Amygdala (tissue), 56 donors: ENCODE measurements at regions not wholly inside any gene's neighbourhood (a gene's known extent, or its start where the extent isn't known, plus 50 kb on each side); places are given as distances from the start of the nearest gene placed in this dataset.
"Not testable (repeated sequence)": the region's sequence is repeated elsewhere in the genome, so short reads cannot be mapped to it uniquely, and the experiment has no call there.

Source experiments
- DNase-seq, 56 donors: peaks; one replicate each; lab custom pipeline; 2025; lab: John Stamatoyannopoulos, UW

DNA sequence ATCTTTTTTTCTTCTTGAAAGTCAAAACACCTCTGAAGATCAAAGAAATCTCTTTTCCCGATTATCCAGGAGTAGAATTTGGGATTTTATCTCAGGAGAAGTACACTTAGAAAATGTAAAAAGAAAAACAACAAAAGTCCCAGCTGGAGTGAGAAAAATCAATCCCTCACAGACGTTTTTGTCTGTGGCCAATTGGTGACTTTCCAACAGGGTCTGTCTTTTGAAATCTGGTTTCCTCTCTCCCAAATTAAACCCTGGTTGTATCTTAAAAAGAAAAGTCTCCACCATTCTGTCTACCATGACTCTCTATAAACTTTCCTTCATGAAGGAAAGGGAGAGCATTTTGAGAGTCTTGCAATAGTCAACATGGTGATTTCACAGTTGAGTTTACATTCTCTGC lies 88.1 kb downstream of the DACT1 start:
- DNase-seq, result no peak

DNA sequence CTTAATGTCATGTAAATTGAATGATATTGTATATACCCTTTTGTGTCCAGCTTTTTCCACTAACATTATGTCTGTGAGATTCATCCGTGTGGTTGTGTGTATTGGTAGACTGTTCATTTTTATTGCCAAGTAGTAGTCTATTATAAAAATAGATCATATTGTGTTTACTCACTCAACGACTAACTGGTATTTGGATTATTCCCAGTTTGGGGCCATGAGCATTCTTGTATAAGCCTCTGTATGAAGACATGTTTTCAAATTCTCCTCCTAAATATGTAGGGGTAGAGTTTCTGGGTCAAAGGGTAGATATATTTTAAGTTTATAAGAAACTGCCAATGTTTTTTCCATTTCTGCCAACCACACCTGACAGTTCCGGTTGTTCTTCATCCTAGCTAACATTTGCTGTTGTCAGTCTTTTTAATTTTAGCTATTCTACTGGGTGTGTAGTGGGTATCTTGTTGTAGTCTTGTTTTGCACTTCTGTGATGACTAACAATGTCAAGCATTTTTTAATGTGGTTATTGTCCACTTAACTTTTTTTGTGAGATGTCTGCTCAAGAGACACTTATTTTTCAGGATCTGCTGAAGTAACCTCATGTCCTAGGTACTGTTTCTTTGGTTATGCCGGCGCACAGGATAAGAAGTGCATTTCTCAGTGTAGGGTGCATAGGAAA lies 93.2 kb downstream of the DACT1 start:
- DNase-seq, result no peak

DNA sequence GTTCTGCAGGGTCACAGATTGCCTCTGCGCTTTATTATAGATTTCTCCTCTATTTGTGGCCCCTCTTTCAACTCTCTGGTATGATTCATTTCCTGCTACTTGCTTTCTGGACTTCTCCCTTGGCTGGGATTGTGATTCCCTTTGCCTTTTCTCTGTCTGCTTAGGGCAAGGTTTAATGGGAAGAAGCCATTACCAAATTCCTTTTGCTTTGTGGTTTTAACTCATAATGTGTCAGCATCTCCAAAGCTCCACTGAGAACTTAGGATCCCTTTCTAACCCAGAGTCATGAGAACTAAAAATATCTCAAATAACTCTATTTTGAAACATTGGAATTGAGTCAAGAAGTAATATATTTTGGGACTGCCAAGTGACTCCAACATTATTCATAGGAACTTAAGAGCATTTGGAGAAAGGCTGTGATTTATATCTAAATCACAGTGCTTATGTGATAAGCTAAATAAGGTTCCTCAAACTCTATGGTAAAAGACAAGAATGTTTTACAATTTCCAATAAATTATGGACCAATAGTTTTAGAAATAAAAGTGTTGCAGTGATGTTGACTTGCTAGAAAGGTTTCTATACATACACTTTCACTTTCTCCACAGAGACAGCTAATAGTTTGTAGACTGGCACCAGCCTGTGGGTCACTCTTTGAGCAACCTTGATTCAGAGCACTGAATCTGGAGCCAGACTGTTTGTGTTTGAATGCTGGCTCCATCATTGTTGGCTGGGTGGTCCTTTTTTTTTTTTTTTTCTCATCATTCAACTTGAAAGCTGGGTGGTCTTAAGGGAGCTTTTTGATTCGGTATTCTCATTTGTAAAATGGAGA lies 93.9 kb downstream of the DACT1 start:
- DNase-seq, result no peak

DNA sequence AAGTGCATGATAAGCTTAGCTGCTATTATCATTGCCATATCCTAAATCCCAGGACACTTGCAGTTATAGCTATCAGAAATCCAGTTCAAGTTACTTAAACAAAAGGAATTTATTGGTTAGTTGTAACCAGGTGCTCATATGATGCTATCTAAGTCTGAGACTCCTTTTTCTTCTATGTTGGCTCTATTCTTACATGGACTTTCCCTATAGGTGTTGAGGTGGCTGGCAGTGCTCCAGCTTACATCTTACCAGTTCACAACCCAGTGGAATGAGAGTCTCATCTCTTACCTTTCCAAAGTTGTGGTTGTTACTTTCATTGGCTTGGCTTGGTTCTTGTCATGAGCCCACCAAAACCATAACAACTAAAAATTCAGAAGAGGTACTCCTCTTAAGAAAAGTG lies 94.6 kb downstream of the DACT1 start:
- no peak for DNase-seq

DNA sequence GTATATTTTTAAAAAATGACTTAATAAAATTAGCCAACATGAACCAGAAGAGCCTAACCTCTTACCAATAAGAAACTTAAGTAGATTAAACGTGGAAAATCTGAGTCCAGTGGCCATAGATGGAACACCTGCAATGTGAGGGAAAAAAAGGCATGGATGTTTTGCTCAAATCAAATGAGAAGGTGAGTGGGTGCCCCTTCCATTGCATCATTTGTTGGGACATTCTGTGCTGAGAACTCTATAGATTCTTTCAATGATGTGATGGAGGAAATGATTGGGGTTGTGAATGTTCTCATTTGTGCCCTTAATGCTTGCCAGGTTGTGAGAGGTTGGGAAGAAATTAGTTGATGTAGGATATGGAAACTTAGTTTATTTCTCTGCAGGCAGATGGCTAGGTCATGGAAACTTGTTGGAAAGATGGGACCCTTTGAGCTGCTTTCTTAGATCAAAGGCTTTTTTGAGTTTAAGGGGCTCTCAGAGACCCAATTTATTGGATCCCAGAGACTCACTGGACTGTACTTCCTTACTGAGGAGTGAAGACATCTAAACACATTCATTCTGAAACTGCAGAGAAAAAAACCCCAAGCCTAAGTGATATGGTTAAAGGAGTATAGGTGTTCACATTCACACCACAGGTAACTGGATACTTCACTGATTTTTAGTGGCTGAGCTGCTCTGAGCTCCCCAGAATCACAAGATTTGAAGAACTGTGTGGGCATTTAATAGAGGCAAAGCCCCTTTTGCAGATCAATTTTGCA lies 95.9 kb downstream of the DACT1 start:
- no peak for DNase-seq

DNA sequence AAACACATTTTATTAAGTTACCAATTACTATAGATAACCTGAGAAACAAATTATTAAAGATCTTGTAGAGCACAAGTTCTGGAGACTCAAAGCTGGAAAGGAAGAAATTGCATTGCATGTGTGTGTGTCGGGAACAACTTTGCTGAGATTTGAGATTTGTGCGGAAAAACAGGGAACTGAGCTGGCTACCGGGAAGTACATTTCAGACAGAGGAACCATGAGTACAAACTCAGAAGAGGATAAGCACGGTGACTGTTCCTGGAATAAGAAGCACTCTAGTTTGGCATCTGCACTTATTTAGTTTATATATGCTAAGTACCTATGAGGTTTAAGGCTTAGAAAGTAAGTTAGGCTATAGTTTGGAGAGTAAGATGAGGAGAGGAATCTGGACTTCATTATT lies 97.8 kb downstream of the DACT1 start:
- no peak for DNase-seq

DNA sequence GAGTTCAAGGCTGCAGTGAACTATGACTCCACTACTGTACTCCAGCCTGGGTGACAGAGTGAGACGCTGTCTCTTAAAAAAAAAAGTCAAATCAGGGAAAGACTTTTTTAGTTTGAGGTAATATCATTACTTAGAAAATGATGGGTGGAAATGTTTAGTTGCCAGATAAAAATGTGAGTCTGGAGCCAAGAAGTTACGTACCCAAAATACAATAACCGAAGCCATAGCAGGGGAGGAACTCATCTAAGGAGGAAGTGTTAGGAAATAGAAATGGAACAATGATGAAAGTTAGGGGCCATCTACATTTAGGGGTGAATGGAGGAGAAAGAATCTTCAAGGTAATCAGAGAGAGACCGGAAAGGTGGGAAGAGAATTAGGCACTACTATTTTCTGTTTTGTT lies 98.8 kb downstream of the DACT1 start:
- no peak for DNase-seq

DNA sequence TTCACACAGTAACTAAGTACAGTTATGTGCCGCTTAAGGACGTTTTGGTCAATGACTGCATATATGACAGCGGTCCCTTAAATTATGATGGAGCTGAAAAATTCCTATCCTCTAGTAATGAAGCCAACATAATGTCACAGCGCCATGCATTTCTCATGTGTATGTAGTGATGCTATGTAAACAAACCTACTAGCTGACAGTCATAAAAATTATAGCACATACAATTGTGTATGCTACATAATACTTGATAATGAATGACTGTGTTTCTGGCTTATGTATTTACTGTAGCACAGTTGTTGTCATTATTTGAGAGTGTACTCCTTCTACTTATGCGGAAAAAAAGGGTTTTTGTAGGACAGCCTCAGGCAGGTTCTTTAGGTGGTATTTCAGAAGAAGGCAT lies 99.7 kb downstream of the DACT1 start:
- no peak for DNase-seq

DNA sequence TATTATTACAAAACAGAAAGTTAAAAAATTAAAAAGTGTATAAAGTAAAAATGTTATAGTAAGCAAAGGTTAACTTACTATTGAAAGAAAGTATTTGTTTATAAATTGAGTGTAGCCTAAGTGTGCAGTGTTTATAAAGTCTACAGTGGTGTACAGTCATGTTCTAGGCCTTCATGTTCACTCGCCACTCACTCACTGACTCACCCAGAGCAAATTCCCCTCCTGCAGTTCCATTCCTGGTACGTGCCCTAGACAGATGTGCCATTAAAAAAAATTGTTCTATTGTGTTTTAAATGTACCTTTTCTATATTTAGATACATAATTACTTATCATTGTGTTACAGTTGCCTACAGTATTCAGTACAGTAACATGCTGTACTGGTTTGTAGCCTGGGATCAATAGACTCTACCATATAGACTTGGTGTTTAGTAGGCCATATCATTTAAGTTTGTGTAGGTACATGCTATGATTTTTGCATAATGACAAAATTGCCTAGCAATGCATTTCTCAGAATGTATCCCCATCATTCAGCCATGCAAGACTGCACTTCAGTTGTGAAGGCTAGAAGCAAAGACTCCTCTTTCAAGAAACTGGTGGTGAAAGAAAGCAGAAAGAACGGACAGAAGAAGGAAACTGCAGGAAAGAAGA lies 100.6 kb downstream of the DACT1 start:
- DNase-seq, result no peak

DNA sequence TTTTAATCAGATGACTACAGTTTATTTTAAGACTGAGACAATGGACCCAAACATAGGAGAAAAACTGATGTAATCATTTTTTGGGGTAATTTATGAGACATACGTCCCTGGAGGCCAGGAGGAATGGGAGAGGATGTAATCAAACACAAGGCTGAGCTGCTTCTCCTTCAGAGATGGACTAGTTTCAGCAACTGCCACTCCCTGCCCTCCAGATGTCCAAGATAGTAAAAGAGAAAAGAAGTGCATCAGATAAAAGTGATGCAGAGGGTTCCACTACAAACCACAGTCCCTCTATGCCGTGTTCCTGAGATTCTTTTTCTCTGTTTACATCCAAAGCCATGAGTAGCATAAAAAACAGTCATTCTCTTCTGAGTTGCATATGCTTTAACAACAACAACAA lies 101.1 kb downstream of the DACT1 start:
- DNase-seq, result no peak

DNA sequence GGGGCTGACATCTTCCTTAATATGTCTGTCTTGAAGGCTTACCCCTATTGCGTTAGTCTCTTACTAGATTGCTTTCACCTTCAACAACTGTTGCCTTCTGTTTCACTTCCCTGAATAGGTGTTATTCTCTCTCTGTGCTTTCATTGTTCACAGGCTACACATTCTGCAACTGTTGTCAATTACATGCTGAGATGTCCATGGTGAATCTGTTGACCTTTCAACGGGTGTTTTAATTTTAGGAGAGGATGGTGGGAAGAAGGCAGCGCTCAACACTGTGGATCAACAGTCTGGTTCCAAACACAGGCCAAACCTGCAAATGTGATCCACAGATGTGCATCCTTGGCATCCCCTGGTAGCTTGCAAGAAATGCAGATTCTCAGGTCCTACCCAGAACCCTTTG lies 101.9 kb downstream of the DACT1 start:
- DNase-seq, result no peak

DNA sequence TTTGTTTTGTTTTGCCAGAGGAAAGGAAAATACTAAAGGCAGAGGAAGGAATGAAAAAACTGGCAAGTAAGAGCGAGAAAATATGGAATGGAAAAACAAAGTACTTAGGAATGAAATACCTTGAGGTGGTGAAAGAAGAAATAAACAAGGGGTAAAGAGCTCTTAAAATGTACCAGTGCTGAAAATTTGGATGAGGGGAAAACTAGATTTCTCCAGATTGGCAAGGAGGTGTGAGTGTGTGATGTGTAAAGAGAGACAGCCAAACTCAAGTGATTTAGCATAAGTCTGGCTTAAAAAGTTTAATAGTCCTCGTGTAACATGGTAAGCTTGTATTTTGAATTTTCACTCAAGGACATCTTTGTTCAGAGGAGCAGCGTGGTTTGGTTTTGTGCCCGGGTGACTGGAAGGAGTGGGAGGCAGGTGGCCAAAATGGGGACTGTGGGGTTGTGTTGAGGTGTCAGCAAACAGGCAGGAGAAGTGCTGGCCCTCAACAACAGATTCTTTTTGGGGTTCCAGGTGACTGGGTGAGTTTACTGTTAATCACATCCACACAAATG lies 102.7 kb downstream of the DACT1 start:
- DNase-seq, result peak in 30 of 56 donors; percentile 9 to 60 (median 24)

DNA sequence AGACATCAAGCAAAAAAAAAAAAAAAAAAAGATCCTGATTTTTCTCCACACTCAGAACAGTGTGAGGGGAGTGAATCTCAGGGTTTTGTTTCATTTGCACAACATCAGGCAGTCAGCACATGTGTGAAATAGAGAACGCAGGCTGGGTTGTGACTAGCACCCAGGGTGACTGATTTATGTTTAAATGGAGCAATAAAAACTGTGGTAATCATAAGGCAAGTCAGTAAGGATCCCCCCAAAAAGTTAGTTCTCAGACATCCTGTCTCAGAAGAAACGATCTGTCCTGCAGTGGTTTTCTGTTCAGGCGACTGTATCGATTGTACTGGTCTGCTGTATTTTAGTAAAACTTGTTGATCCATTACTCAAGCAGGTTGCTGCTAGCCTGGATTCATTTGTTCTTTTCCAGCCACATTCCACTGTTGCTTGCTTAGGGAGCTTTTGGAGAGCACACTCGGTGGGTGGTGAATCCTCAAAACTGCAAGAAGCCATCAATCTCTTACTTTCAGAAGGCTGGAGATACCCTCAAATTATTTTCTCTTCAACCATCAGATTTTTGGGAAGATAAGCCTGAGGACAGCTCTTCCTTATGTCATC lies 107.1 kb downstream of the DACT1 start:
- no peak for DNase-seq

DNA sequence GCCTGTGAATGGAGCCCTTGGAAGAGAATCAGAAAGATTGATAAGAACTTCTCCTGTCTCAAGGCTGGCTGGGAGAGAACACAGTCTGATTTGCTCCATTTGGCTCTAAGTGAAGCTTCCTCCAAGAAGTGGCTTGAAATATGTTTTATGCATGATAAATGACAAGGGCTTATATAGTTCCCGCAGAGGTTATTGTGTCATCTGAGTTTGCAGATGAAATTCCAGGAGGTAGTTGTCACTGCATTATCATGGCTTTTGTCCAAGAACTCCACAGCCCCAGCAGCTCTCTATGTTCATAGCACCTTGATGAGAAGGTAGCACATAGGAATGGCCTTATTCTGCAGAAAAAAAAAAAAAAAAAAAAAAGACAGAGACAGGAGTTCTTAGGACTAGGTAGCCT lies 108.5 kb downstream of the DACT1 start:
- no peak for DNase-seq

DNA sequence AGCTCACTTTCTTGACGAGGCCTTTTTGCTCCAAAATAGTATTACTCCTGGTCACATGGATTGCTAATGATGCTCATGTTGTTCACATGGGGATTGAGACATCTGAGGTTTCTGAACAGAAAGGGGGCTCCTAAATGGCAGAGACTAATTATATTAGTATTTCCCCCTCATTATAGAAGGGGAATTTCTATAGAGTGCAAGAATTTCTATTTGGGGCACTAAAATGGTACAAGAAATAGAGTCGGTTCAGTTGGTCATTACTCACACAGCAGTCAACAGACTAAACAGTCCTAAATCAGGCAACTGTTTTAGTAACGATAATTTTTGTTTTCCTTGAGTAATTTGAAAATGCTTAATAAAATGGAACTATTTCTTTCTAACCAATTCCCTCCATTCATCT lies 108.9 kb downstream of the DACT1 start:
- DNase-seq, result no peak

DNA sequence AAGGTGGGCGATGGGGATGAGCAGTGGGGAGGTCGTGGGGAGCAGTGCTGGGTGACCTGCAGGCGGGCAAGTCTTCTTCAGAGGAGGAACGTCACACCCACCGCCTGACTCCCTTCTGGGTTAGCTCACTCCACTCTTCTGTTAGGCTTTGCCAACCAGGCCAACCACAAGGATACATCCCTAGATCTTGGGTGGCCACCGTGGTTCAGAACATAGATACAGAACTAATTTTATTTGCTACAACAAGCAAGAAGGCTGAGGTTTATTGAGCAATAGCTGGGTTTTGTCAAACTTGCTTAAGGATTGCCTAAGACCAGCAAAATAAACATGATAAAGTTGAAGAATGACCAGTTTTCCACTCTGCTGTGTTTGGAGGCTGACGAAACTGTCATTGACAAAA lies 109.4 kb downstream of the DACT1 start:
- peak in 3 of 56 donors; percentile 21 to 35 (median 22) for DNase-seq

DNA sequence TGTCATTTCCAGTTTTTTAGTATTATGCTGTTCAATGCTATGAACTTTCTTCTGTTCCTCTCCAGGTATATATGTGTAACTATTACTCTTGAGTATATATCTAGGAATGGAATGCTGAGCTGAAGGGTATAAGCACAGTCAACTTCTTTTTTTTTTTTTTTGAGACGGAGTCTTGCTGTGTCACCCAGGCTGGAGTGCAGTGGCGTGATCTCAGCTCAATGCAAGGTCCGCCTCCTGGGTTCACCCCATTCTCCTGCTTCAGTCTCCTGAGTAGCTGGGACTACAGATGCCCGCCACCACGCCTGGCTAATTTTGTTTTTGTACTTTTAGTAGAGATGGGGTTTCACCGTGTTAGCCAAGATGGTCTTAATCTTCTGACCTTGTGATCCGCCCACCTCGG lies 110.5 kb downstream of the DACT1 start:
- DNase-seq, result not testable (repeated sequence)

DNA sequence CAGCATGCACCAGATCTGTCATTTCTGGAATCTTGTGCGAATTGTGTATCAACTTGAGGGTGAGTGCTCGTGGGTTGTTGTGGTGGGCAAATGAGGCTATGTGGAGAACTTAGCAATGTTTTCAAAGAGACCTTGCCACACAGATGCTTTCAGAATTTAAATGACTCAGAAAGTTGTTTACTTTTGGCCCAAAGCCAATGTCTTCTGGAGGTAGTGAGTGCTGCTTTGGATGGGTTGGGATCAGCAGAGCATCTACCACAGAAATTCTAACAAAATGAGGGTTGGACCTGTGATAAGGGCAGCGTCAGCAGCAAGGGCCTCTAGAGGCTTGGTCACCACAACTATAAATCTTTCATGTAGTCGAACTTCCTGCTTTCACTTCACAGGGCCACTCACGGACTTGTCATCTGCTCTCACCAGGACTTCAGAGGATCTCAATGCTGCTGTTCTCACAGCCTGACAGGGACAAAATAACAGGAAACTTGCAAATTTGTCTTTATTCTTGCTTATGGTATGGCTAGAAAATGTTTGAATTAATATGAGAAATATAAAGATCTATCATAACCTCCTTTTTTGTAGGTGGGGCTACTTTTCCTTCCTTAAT lies 111.4 kb downstream of the DACT1 start:
- DNase-seq, result peak in 8 of 56 donors; percentile 13 to 31 (median 17)

DNA sequence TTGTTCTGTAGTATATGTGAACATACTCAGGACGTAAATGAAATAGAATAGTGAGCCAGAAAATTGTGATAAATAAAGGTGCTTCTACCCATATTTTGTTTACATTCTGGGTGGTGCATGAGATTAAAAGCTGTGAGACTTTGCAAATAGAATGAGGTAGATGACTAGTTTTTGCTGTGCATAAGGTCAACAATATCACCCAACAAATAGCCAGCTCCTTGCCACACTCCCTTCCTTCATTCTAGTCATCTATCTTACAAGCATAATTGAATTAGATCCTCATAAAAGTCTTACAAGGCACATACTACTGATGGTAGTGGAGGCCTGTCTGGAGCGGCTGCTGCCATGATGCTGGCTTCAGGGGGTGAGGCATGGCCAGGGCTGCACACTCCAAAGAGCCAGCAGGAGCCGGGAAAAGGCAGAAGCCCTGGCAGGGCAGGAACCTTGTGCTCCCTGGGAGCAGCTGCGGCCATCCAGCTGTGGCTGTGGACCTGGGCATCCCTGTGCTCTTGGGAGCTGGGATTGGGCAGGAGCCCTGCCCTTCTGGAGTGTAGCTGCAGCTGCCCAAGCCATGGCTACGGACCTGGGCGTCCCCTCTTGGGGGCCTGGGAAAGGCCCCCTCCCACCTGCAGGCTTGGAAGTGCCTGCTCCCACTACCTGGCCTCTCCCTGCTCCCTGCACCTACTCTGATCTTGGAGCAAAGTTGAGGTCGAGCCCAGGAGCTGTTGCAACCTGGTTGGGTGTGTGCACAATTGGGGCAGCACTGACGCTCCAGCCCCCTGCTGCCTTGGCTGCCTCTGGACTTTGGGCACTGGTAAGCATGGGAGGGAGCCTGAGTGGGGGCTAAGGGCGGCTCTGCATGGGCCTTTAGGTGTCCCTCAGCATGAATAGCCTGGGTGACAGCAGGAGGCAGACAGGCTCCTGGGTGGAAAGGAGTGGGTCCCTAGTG lies 112.8 kb downstream of the DACT1 start:
- no peak for DNase-seq
